ENCODE measurements at regions not wholly inside any gene's neighbourhood (a gene's known extent, or its start where the extent isn't known, plus 50 kb on each side); places are given as distances from the start of the nearest gene placed in this dataset.

DNA sequence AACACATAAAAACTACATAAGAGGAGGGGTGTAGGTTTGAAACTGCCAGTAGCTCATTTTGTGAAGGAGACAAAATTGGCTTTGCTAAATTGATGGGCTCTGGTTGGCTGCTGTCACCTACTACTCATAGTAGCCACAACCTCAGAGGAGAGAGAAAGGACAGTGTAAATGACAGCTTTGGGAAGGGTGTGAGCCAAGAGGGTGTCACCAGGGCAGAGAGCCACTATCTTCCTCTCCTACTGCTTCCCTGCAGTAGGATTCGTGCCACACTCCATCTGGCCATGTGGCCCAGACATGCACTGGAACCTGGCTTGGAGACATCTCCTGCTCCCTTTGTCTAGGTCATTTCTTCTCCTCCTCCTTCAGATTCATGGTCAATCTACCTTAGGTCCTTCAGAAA is 455.9 kb downstream of the ENC1 start:
- CTCF ChIA-PET, result no interaction called here
- POLR2A ChIA-PET, result no interaction called here

DNA sequence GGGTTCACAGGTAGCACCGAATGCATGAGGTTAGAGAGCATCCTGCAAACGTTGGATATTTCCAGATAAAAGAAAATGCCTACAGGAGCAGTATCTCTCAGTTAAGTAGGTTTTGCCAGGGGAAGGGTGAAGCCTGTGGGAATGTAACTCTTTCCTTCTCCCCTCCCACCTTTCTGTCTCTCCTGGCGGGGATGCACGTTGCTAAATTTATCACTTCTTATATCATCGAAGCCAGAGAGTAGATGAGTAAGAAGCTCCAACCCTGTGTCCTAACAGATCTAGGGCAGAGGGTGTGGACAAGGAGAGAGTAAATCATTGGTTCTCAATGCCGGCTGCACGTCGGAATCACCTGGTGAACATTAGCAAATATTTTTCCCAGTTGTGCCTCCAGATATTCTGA is 457.5 kb downstream of the ENC1 start:
- Mint-ChIP-seq H3K36me3 (no peaks in the 10 kb centered on the region), H3K27me3 (peaks cover 4 to 14% (median 11%) of the 10 kb centered on the region in 5 donors), H3K4me1 (peaks cover 0 to 14% (median 0%) of the 10 kb centered on the region in 7 donors), H3K9me3 (peaks cover 0 to 9% (median 2%) of the 10 kb centered on the region in 11 donors), H3K4me3 (no peak overlapping the region), H3K27ac (no peak overlapping the region)
- intact Hi-C loops (cut with micrococcal nuclease), result no loop called here
- CTCF ChIA-PET, result no interaction called here
- no peaks in the 10 kb centered on the region for H3K9me3 ChIP-seq (ENCODE audit: control insufficient read depth in 2 of 3, low read length in 3 of 3)
- no peaks in the 10 kb centered on the region for H3K4me1 ChIP-seq (ENCODE audit: control insufficient read depth in 2 of 2, insufficient read depth in 2 of 2, low read length in 2 of 2)
- DNase-seq, result no peak
- no peak overlapping the region for H3K4me3 ChIP-seq (ENCODE audit: low read length)
- no peaks in the 10 kb centered on the region for H3K27me3 ChIP-seq (ENCODE audit: control insufficient read depth in 2 of 2, insufficient read depth in 2 of 2, low read length in 2 of 2)
- ATAC-seq, result no peak
- H3K36me3 ChIP-seq (ENCODE audit: control insufficient read depth in 2 of 3, insufficient read depth in 3 of 3, low read length in 3 of 3), result no peaks in the 10 kb centered on the region
- no peak overlapping the region for H3K27ac ChIP-seq (ENCODE audit: low read depth, low read length)
- POLR2A ChIA-PET, result no interaction called here

More for the DNA sequence above, 455.9 kb downstream of the ENC1 start:
- H3K27me3 Mint-ChIP-seq, result peaks cover 4 to 14% (median 12%) of the 10 kb centered on the region in 5 donors
- Histone ChIP-seq H3K36me3 (ENCODE audit: control insufficient read depth in 2 of 3, insufficient read depth in 3 of 3, low read length in 3 of 3) (no peaks in the 10 kb centered on the region), H3K4me3 (ENCODE audit: low read length) (no peak overlapping the region), H3K9me3 (ENCODE audit: control insufficient read depth in 2 of 3, low read length in 3 of 3) (no peaks in the 10 kb centered on the region), H3K27me3 (ENCODE audit: control insufficient read depth in 2 of 2, insufficient read depth in 2 of 2, low read length in 2 of 2) (no peaks in the 10 kb centered on the region), H3K4me1 (ENCODE audit: control insufficient read depth in 2 of 2, insufficient read depth in 2 of 2, low read length in 2 of 2) (no peaks in the 10 kb centered on the region), H3K27ac (ENCODE audit: low read depth, low read length) (no peak overlapping the region)
- no peaks in the 10 kb centered on the region for H3K36me3 Mint-ChIP-seq
- ATAC-seq, result no peak
- intact Hi-C loops (cut with micrococcal nuclease), result no loop called here
- peaks cover 0 to 11% (median 3%) of the 10 kb centered on the region in 11 donors for H3K9me3 Mint-ChIP-seq
- no peak overlapping the region for H3K27ac Mint-ChIP-seq
- DNase-seq, result no peak
- peaks cover 0 to 14% (median 0%) of the 10 kb centered on the region in 7 donors for H3K4me1 Mint-ChIP-seq
- H3K4me3 Mint-ChIP-seq, result no peak overlapping the region

DNA sequence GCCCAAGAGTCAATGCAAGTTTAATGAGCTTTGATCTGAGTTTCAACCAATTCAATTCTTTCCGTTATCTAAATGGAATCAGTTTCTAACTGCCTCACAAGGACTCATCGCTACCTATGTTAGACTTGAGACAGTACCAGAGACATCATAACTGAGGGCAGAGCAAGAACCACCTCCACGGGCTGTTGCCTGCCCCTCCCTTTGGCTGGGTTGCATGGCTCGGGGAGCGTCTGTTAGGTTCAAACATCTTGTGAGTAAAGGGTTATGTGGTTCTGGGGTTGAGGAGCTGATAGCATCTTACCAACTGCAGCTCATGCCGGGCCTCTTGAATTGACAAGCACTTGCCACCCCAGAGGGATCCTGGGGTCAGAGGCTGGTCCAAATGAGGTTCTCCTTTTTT is 457.9 kb downstream of the ENC1 start:
- intact Hi-C loops (cut with micrococcal nuclease), result no loop called here
- CTCF ChIA-PET, result no interaction called here
- Mint-ChIP-seq H3K27me3 (peaks cover 4 to 13% (median 11%) of the 10 kb centered on the region in 5 donors), H3K27ac (no peak overlapping the region), H3K4me1 (peaks cover 0 to 14% (median 0%) of the 10 kb centered on the region in 7 donors), H3K36me3 (no peaks in the 10 kb centered on the region), H3K9me3 (peaks cover 0 to 4% (median 0%) of the 10 kb centered on the region in 11 donors), H3K4me3 (peak overlapping the region in 1 of 10 donors; percentile 4)
- Histone ChIP-seq H3K27ac (ENCODE audit: low read depth, low read length) (no peak overlapping the region), H3K36me3 (ENCODE audit: control insufficient read depth in 2 of 3, insufficient read depth in 3 of 3, low read length in 3 of 3) (no peaks in the 10 kb centered on the region), H3K9me3 (ENCODE audit: control insufficient read depth in 2 of 3, low read length in 3 of 3) (no peaks in the 10 kb centered on the region), H3K4me3 (ENCODE audit: low read length) (no peak overlapping the region), H3K27me3 (ENCODE audit: control insufficient read depth in 2 of 2, insufficient read depth in 2 of 2, low read length in 2 of 2) (no peaks in the 10 kb centered on the region), H3K4me1 (ENCODE audit: control insufficient read depth in 2 of 2, insufficient read depth in 2 of 2, low read length in 2 of 2) (no peaks in the 10 kb centered on the region)
- no peak for ATAC-seq
- POLR2A ChIA-PET, result no interaction called here
- peak in 1 of 9 donors; percentile 15 for DNase-seq

DNA sequence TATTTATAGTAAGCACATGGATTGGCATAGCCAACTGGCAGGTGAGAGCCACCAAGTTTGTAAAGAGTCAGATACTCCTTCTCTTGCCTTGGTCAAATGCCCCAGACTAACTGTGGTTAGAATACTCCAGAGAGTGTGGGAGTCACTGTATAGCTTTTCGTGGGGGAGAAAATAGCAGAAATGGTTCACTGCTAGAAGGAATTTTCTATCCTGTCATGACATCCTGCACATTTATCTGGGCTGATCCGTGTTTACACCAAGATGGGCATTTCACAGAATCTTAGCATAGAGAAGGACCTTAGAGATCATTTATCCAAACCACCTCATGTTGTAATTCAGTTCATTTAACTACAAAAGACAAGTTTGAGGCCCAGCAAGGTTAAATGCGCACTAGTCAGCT is 460.8 kb downstream of the ENC1 start:
- intact Hi-C loops (cut with micrococcal nuclease), result no loop called here
- peaks cover 5 to 17% (median 13%) of the 10 kb centered on the region in 5 donors for H3K27me3 Mint-ChIP-seq
- no peaks in the 10 kb centered on the region for H3K36me3 Mint-ChIP-seq
- no peak overlapping the region for H3K4me3 Mint-ChIP-seq
- no peak for DNase-seq
- no peaks in the 10 kb centered on the region for H3K36me3 ChIP-seq (ENCODE audit: control insufficient read depth in 2 of 3, insufficient read depth in 3 of 3, low read length in 3 of 3)
- POLR2A ChIA-PET, result no interaction called here
- no peaks in the 10 kb centered on the region for H3K27me3 ChIP-seq (ENCODE audit: control insufficient read depth in 2 of 2, insufficient read depth in 2 of 2, low read length in 2 of 2)
- no peak overlapping the region for H3K4me3 ChIP-seq (ENCODE audit: low read length)
- H3K27ac ChIP-seq (ENCODE audit: low read depth, low read length), result no peak overlapping the region
- H3K4me1 Mint-ChIP-seq, result peaks cover 0 to 14% (median 0%) of the 10 kb centered on the region in 7 donors
- peaks cover 0 to 3% (median 0%) of the 10 kb centered on the region in 11 donors for H3K9me3 Mint-ChIP-seq
- H3K4me1 ChIP-seq (ENCODE audit: control insufficient read depth in 2 of 2, insufficient read depth in 2 of 2, low read length in 2 of 2), result no peaks in the 10 kb centered on the region
- no peak overlapping the region for H3K27ac Mint-ChIP-seq
- no peak for ATAC-seq
- CTCF ChIA-PET, result no interaction called here
- no peaks in the 10 kb centered on the region for H3K9me3 ChIP-seq (ENCODE audit: control insufficient read depth in 2 of 3, low read length in 3 of 3)

GRCh38 chr5:74179179-74179578 is 461.3 kb downstream of the ENC1 start:
- no peak for ATAC-seq
- intact Hi-C loops (cut with micrococcal nuclease), result no loop called here
- Histone ChIP-seq H3K9me3 (ENCODE audit: control insufficient read depth in 2 of 3, low read length in 3 of 3) (no peaks in the 10 kb centered on the region), H3K4me1 (ENCODE audit: control insufficient read depth in 2 of 2, insufficient read depth in 2 of 2, low read length in 2 of 2) (no peaks in the 10 kb centered on the region), H3K27me3 (ENCODE audit: control insufficient read depth in 2 of 2, insufficient read depth in 2 of 2, low read length in 2 of 2) (no peaks in the 10 kb centered on the region), H3K27ac (ENCODE audit: low read depth, low read length) (no peak overlapping the region), H3K4me3 (ENCODE audit: low read length) (no peak overlapping the region), H3K36me3 (ENCODE audit: control insufficient read depth in 2 of 3, insufficient read depth in 3 of 3, low read length in 3 of 3) (no peaks in the 10 kb centered on the region)
- ChIA-PET CTCF (no interaction called here), POLR2A (no interaction called here)
- peaks cover 0 to 3% (median 0%) of the 10 kb centered on the region in 11 donors for H3K9me3 Mint-ChIP-seq
- H3K36me3 Mint-ChIP-seq, result no peaks in the 10 kb centered on the region
- H3K4me3 Mint-ChIP-seq, result no peak overlapping the region
- peaks cover 5 to 15% (median 8%) of the 10 kb centered on the region in 5 donors for H3K27me3 Mint-ChIP-seq
- H3K4me1 Mint-ChIP-seq, result peaks cover 0 to 14% (median 0%) of the 10 kb centered on the region in 7 donors
- no peak for DNase-seq
- H3K27ac Mint-ChIP-seq, result no peak overlapping the region

DNA sequence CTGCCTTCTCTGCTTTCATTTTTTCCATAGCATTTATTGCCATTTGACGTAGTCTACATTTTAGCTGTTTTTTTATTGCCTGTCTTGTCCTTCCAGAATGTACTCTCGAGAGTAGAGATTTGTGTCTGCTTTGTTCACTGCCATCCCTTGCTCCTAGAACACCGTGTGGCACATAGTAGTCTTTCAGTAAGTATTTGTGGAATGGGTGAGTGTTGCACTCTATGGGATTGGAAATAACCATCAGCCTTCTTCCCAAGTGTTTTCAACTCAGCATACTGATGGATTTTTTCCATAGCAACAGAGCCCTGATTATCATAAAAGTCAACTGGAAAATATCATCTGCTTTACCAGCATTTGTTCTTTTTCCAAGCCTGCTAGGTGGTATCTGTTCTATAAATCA is 462.6 kb downstream of the ENC1 start:
- Histone ChIP-seq H3K4me3 (ENCODE audit: low read length) (no peak overlapping the region), H3K27ac (ENCODE audit: low read depth, low read length) (no peak overlapping the region), H3K9me3 (ENCODE audit: control insufficient read depth in 2 of 3, low read length in 3 of 3) (no peaks in the 10 kb centered on the region), H3K36me3 (ENCODE audit: control insufficient read depth in 2 of 3, insufficient read depth in 3 of 3, low read length in 3 of 3) (no peaks in the 10 kb centered on the region), H3K4me1 (ENCODE audit: control insufficient read depth in 2 of 2, insufficient read depth in 2 of 2, low read length in 2 of 2) (no peaks in the 10 kb centered on the region), H3K27me3 (ENCODE audit: control insufficient read depth in 2 of 2, insufficient read depth in 2 of 2, low read length in 2 of 2) (no peaks in the 10 kb centered on the region)
- Mint-ChIP-seq H3K4me3 (no peak overlapping the region), H3K4me1 (peaks cover 0 to 14% (median 0%) of the 10 kb centered on the region in 7 donors), H3K27ac (no peak overlapping the region), H3K27me3 (peaks cover 5 to 17% (median 15%) of the 10 kb centered on the region in 5 donors), H3K9me3 (peaks cover 0 to 3% (median 0%) of the 10 kb centered on the region in 11 donors), H3K36me3 (no peaks in the 10 kb centered on the region)
- intact Hi-C loops (cut with micrococcal nuclease), result no loop called here
- ATAC-seq (no peak), DNase-seq (no peak)
- ChIA-PET CTCF (no interaction called here), POLR2A (no interaction called here)

DNA sequence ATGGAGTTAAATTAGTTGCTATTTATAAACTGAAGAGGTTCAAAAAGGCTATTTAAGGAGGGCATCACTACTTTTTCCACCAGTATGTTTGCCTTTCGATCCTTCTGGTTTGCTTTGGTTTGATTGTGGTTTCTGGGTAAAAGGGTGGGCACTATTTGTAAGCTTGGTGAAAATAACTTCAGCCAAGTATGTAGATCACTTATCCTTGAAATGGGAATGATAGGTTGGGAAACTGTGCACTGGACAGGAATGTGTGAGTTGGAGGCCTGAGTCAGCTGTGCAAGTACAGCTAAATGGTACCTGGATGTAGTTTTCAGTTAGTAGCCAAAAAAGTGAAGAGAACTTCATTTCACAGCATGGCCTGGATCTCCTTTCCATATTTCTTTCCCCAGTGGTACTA is 466.2 kb downstream of the ENC1 start:
- ChIA-PET CTCF (no interaction called here), POLR2A (no interaction called here)
- no peak overlapping the region for H3K27ac ChIP-seq (ENCODE audit: low read depth, low read length)
- no peaks in the 10 kb centered on the region for H3K9me3 ChIP-seq (ENCODE audit: control insufficient read depth in 2 of 3, low read length in 3 of 3)
- H3K36me3 ChIP-seq (ENCODE audit: control insufficient read depth in 2 of 3, insufficient read depth in 3 of 3, low read length in 3 of 3), result no peaks in the 10 kb centered on the region
- Mint-ChIP-seq H3K27me3 (peaks cover 3 to 20% (median 15%) of the 10 kb centered on the region in 5 donors), H3K27ac (no peak overlapping the region), H3K4me3 (no peak overlapping the region), H3K36me3 (peaks cover 0 to 3% (median 0%) of the 10 kb centered on the region in 5 donors), H3K9me3 (no peaks in the 10 kb centered on the region), H3K4me1 (no peaks in the 10 kb centered on the region)
- DNase-seq (no peak), ATAC-seq (no peak)
- intact Hi-C loops (cut with micrococcal nuclease), result no loop called here
- H3K4me1 ChIP-seq (ENCODE audit: control insufficient read depth in 2 of 2, insufficient read depth in 2 of 2, low read length in 2 of 2), result no peaks in the 10 kb centered on the region
- H3K4me3 ChIP-seq (ENCODE audit: low read length), result no peak overlapping the region
- H3K27me3 ChIP-seq (ENCODE audit: control insufficient read depth in 2 of 2, insufficient read depth in 2 of 2, low read length in 2 of 2), result no peaks in the 10 kb centered on the region
